HL-60 (cell line): ENCODE measurements at regions not wholly inside any gene's neighbourhood (a gene's known extent, or its start where the extent isn't known, plus 50 kb on each side); places are given as distances from the start of the nearest gene placed in this dataset.

Experiments
- DNase-seq, 2 experiments: peaks; one replicate each; pipeline ENCODE4 v3.0.0-alpha.2; 2010 to 2020; ENCODE audit warnings: low read depth in 1 of 2, low spot score in 1 of 2
- H3K27ac ChIP-seq: fragments of 250-450 bp; sonication (Bioruptor Pico); replicated peaks from 2 replicates; pipeline ENCODE4 v1.5.1; 2020; ENCODE audit warnings: mild to moderate bottlenecking, moderate library complexity
- H3K27me3 ChIP-seq: fragments of 250-450 bp; sonication (Bioruptor Pico); 2 replicates; pipeline ENCODE4 v1.5.1; 2021; ENCODE audit warnings: mild to moderate bottlenecking, moderate library complexity; ENCODE audit not compliant: insufficient read depth, poor library complexity, severe bottlenecking
- H3K4me3 ChIP-seq: replicated peaks from 2 replicates; pipeline ENCODE4 v1.5.1; 2011; ENCODE audit warnings: mild to moderate bottlenecking, control low read depth, low read length; ENCODE audit not compliant: insufficient read depth
- CTCF ChIP-seq: IDR thresholded peaks from one replicate; pipeline ENCODE4 v1.5.1; 2011; ENCODE audit warnings: low read length, control low read depth, inconsistent platforms; ENCODE audit not compliant: insufficient read depth
- GABPA ChIP-seq: IDR thresholded peaks from 2 replicates; pipeline ENCODE4 v1.6.1; 2012; ENCODE audit warnings: low read depth
- POLR2AphosphoS5 ChIP-seq: IDR thresholded peaks from 2 replicates; pipeline ENCODE4 v1.6.1; 2012; ENCODE audit warnings: low read depth
- REST ChIP-seq: IDR thresholded peaks from 2 replicates; pipeline ENCODE4 v1.6.1; 2012; ENCODE audit warnings: low read depth; ENCODE audit not compliant: insufficient replicate concordance
- SPI1 ChIP-seq: IDR thresholded peaks from 2 replicates; pipeline ENCODE4 v1.6.1; 2012; ENCODE audit warnings: low read depth, mild to moderate bottlenecking, borderline replicate concordance

GRCh38 chr3:87805670-87806069, 253.1 kb downstream of the CGGBP1 start:
- DNase-seq, result no peak
- no peak overlapping the region for H3K4me3 ChIP-seq
- no peak overlapping the region for H3K27ac ChIP-seq
- no peaks in the 10 kb centered on the region for H3K27me3 ChIP-seq
- no peak for TF ChIP-seq GABPA
- no peak for TF ChIP-seq POLR2AphosphoS5
- TF ChIP-seq REST, result no peak
- no peak for TF ChIP-seq SPI1
- TF ChIP-seq CTCF, result no peak

GRCh38 chr3:87801409-87801808, 257.4 kb downstream of the CGGBP1 start:
- H3K27ac ChIP-seq, result no peak overlapping the region
- DNase-seq, result no peak
- TF ChIP-seq SPI1 (no peak), POLR2AphosphoS5 (no peak), GABPA (no peak), CTCF (no peak), REST (no peak)
- H3K27me3 ChIP-seq, result no peaks in the 10 kb centered on the region
- no peak overlapping the region for H3K4me3 ChIP-seq

GRCh38 chr3:87800516-87800915, 258.3 kb downstream of the CGGBP1 start:
- Histone ChIP-seq H3K4me3 (no peak overlapping the region), H3K27ac (no peak overlapping the region), H3K27me3 (no peaks in the 10 kb centered on the region)
- DNase-seq, result no peak
- no peak for TF ChIP-seq CTCF
- TF ChIP-seq REST, result no peak
- no peak for TF ChIP-seq SPI1
- no peak for TF ChIP-seq POLR2AphosphoS5
- no peak for TF ChIP-seq GABPA
